Osteocyte (in vitro differentiated cells): ENCODE measurements at regions not wholly inside any gene's neighbourhood (a gene's known extent, or its start where the extent isn't known, plus 50 kb on each side); places are given as distances from the start of the nearest gene placed in this dataset.
"Not testable (repeated sequence)": the region's sequence is repeated elsewhere in the genome, so short reads cannot be mapped to it uniquely, and the experiment has no call there.

Experiments
- DNase-seq: peaks from one replicate; pipeline ENCODE4 v3.0.0; 2021; ENCODE audit warnings: mixed read lengths; ENCODE audit not compliant: unreplicated experiment; ENCODE audit errors: extremely low spot score
- H3K27ac Mint-ChIP-seq: one replicate; pipeline ENCODE4 v1.8.0; 2021; ENCODE audit warnings: mild to moderate bottlenecking, mixed read lengths; ENCODE audit not compliant: unreplicated experiment
- H3K27me3 Mint-ChIP-seq: one replicate; pipeline ENCODE4 v1.8.0; 2021; ENCODE audit warnings: mixed read lengths; ENCODE audit not compliant: unreplicated experiment
- H3K36me3 Mint-ChIP-seq: one replicate; pipeline ENCODE4 v1.8.0; 2021; ENCODE audit warnings: mixed read lengths; ENCODE audit not compliant: unreplicated experiment
- H3K4me1 Mint-ChIP-seq: one replicate; pipeline ENCODE4 v1.8.0; 2021; ENCODE audit warnings: mixed read lengths; ENCODE audit not compliant: unreplicated experiment
- H3K4me3 Mint-ChIP-seq: one replicate; pipeline ENCODE4 v1.8.0; 2021; ENCODE audit warnings: mild to moderate bottlenecking, moderate library complexity, mixed read lengths; ENCODE audit not compliant: unreplicated experiment
- H3K9me3 Mint-ChIP-seq: one replicate; pipeline ENCODE4 v1.8.0; 2021; ENCODE audit warnings: mixed read lengths; ENCODE audit not compliant: unreplicated experiment
- TF ChIP-seq, protein P1 (sequence below): fragments of 200-600 bp; sonication (generic); IDR thresholded peaks from 2 replicates; pipeline ENCODE4 v1.5.0; 2021; ENCODE audit warnings: antibody characterized with exemption, mild to moderate bottlenecking, moderate library complexity

DNA sequence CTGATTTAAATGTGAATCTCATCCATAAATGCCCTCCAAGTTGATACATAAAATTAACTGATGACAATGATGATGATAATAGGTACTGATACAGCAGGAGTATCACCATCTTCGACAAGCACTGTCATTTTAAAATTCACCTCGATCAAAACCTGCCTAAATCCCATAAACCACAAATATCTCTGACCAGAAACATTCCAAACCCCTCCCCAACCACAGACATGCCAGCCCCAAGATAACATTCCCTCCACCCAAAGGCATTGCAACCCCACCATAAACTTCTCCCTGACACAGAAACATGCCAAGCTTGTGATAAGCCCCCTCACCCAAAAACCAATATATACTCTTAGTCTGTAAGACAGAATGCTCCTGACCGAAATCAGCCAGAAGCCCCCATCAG is 63.7 kb upstream of the WDFY3 start:
- H3K9me3 Mint-ChIP-seq, result peaks cover 19% of the 10 kb centered on the region
- DNase-seq, result no peak
- peaks cover 2% of the 10 kb centered on the region for H3K36me3 Mint-ChIP-seq
- no peak overlapping the region for H3K27ac Mint-ChIP-seq
- H3K4me1 Mint-ChIP-seq, result no peaks in the 10 kb centered on the region
- TF ChIP-seq, protein P1, sequence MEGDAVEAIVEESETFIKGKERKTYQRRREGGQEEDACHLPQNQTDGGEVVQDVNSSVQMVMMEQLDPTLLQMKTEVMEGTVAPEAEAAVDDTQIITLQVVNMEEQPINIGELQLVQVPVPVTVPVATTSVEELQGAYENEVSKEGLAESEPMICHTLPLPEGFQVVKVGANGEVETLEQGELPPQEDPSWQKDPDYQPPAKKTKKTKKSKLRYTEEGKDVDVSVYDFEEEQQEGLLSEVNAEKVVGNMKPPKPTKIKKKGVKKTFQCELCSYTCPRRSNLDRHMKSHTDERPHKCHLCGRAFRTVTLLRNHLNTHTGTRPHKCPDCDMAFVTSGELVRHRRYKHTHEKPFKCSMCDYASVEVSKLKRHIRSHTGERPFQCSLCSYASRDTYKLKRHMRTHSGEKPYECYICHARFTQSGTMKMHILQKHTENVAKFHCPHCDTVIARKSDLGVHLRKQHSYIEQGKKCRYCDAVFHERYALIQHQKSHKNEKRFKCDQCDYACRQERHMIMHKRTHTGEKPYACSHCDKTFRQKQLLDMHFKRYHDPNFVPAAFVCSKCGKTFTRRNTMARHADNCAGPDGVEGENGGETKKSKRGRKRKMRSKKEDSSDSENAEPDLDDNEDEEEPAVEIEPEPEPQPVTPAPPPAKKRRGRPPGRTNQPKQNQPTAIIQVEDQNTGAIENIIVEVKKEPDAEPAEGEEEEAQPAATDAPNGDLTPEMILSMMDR, result no peak
- H3K4me3 Mint-ChIP-seq, result no peak overlapping the region
- peaks cover 2% of the 10 kb centered on the region for H3K27me3 Mint-ChIP-seq

DNA sequence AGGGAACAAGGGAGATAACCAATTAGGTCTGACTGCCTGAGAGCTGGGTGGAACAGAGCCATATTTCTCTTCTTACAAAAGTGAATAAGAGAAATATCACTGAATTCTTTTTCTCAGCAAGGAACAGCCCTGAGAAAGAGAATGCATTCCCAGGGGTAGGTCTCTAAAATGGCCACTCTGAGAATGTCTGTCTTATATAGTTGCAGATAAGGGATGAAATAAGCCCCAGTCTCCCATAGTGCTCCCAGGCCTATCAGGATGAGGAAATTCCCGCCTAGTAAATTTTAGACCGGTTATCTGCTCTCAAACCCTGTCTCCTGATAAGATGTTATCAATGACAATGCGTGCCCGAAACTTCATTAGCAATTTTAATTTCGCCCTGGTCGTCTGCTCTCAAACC is 67.3 kb upstream of the WDFY3 start:
- not testable (repeated sequence) for H3K27ac Mint-ChIP-seq, DNase-seq, H3K4me3 Mint-ChIP-seq, H3K36me3 Mint-ChIP-seq, H3K27me3 Mint-ChIP-seq, H3K4me1 Mint-ChIP-seq
- H3K9me3 Mint-ChIP-seq, result peaks cover 19% of the 10 kb centered on the region

DNA sequence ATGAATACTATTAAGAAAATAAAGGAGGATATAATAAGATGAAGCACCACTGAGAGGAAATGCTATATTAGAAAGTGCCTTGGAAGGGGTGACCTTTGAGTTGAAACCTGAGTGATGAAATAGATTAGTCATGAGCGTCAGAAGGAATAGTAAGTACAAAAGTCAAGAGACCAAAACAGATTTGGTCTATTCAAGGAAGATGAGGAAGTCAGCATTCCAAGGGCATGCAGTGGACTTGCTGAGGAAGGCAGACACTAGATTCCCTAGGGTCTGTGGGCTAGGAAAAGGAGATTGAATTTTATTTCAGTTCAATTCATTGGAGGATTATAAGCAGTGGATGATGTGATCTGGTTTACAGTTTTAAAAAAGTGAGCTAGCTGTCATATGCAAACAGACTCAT is 73.0 kb upstream of the WDFY3 start:
- H3K4me1 Mint-ChIP-seq, result no peaks in the 10 kb centered on the region
- H3K27me3 Mint-ChIP-seq, result peaks cover 8% of the 10 kb centered on the region
- H3K36me3 Mint-ChIP-seq, result no peaks in the 10 kb centered on the region
- no peak for DNase-seq
- H3K4me3 Mint-ChIP-seq, result no peak overlapping the region
- H3K9me3 Mint-ChIP-seq, result peaks cover 2% of the 10 kb centered on the region
- TF ChIP-seq, protein P1, result no peak
- no peak overlapping the region for H3K27ac Mint-ChIP-seq

DNA sequence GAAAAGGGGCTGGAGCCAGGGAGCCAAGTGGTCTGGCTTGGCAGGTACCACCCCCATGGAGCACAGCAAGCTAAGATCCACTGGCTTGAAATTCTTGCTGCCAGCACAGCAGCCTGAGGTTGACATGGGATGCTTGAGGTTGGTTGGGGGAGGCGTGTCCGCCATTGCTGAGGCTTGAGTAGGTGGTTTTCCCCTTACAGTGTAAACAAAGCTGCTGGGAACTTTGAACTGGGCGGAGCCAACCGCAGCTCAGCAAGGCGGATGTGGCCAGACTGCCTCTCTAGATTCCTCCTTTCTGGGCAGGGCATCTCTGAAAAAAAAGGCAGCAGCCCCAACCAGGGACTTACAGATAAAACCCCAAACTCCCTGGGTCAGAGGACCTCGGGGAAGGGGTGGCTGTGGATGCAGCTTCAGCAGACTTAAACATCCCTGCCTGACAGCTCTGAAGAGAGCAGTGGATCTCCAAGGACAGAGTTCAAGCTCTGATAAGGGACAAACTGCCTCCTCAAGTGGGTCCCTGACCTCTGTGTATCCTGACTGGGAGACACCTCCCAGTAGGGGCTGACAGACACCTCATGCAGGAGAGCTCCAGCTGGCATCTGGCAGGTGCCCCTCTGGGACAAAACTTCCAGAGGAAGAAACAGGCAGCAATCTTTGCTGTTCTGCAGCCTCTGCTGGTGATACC is 77.5 kb upstream of the WDFY3 start:
- H3K4me1 Mint-ChIP-seq, H3K27ac Mint-ChIP-seq, DNase-seq, H3K4me3 Mint-ChIP-seq, H3K36me3 Mint-ChIP-seq, H3K9me3 Mint-ChIP-seq: not testable (repeated sequence)
- H3K27me3 Mint-ChIP-seq, result peaks cover 14% of the 10 kb centered on the region

DNA sequence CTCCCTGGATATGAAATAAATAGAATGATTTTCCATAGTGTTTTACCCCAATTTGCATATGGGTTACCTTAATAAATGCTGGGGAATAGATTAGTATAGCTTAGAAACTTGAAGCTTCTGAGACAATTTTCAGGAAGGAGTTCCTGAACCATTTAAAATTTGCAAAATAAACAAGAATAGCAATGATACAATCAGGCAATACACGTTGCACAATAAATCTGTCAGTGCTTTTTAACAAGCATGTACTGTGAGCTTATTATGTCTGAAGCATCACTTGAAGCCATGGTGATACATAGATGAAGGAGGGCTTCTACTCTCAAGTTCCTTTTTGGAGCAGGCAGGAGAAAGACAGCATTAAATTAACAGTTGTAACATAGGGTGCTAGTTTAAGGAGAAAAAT is 84.2 kb upstream of the WDFY3 start:
- no peak for DNase-seq
- Mint-ChIP-seq H3K4me1 (no peaks in the 10 kb centered on the region), H3K36me3 (no peaks in the 10 kb centered on the region), H3K4me3 (no peak overlapping the region), H3K9me3 (no peaks in the 10 kb centered on the region), H3K27me3 (peaks cover 20% of the 10 kb centered on the region), H3K27ac (no peak overlapping the region)
- TF ChIP-seq, protein P1, result no peak

DNA sequence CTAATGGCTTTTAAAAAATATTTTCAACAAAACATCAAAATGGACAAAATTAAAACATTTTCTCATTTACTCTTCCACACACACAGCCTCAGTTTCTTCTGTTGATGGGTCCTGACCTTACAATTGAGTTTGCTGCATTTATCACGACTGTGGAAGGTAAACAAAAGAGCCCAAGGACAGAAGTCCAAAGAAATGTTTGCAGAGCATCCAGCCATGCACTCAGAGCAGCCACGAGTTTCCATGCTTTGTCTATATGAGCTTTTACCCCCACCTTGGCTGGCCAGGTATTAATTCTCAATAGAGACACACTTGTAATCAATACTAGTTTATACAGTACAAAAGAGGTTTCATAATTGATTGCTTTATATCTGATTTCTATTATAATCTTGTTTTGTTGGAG is 85.0 kb upstream of the WDFY3 start:
- TF ChIP-seq, protein P1, result no peak
- no peaks in the 10 kb centered on the region for H3K9me3 Mint-ChIP-seq

DNA sequence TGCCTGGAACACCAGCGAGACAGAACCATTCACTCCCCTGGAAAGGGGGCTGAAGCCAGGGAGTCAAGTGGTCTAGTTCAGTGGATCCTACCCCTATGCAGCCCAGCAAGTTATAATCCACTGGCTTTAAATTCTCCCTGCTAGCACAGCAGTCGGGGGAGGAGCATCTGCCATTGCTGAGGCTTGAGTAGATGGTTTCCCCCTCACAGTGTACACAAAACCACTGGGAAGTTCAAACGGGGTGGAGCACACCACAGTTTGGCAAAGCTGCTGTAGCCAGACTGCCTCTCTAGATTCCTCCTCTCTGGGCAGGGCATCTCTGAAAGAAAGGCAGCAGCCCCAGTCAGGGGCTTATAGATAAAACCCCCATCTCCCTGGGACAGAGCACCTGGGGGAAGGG is 88.4 kb upstream of the WDFY3 start:
- not testable (repeated sequence) for H3K9me3 Mint-ChIP-seq, H3K4me3 Mint-ChIP-seq, DNase-seq, H3K27ac Mint-ChIP-seq, H3K36me3 Mint-ChIP-seq, H3K4me1 Mint-ChIP-seq
- H3K27me3 Mint-ChIP-seq, result peaks cover 30% of the 10 kb centered on the region

More for the DNA sequence above, 85.0 kb upstream of the WDFY3 start:
- Mint-ChIP-seq H3K4me1 (no peaks in the 10 kb centered on the region), H3K4me3 (no peak overlapping the region), H3K27ac (no peak overlapping the region), H3K36me3 (no peaks in the 10 kb centered on the region), H3K27me3 (peaks cover 16% of the 10 kb centered on the region)
- no peak for DNase-seq
